ENCODE measurements at regions not wholly inside any gene's neighbourhood (a gene's known extent, or its start where the extent isn't known, plus 50 kb on each side); places are given as distances from the start of the nearest gene placed in this dataset.

DNA sequence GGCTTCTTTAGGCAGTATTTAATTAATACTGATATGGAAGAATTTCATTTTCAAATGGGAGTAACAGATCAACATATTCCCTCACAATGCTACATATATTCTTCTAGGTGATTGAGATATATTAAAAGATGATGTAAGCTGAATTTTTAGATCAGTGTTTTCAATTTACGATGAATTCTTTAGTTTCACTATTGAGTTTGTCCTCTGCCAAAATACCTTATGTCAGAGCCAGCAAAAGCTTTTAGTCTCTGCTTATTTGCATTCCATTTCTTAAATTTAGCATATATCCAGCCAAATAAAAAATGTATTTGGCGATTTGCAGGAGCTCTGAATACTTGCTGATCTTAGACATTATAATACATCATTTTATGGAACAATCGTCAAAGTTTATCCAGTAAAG is 144.3 kb downstream of the MOSPD2 start:
- no peak for FAIRE-seq
- 1% methylated on average over 3 of the region's 3 CpGs for WGBS (ENCODE audit: low lambda C conversion rate)
- no TSS peak for BruUV-seq (replicated peaks)
- no peaks in the 10 kb centered on the region for H3K9me3 ChIP-seq (ENCODE audit: low read length)
- CTCF ChIA-PET (ENCODE audit: low intra/inter-chr PET ratio, low total read pairs): no interaction called here
- intact Hi-C loops (cut with micrococcal nuclease; ENCODE audit: unreplicated experiment) (no loop called here), in situ Hi-C loops (cut with HindIII; ENCODE audit: extremely low pct_ligation_motif_present, low pct_unique_long_range_greater_than_20kb) (no loop called here)
- TF ChIP-seq, protein P1, sequence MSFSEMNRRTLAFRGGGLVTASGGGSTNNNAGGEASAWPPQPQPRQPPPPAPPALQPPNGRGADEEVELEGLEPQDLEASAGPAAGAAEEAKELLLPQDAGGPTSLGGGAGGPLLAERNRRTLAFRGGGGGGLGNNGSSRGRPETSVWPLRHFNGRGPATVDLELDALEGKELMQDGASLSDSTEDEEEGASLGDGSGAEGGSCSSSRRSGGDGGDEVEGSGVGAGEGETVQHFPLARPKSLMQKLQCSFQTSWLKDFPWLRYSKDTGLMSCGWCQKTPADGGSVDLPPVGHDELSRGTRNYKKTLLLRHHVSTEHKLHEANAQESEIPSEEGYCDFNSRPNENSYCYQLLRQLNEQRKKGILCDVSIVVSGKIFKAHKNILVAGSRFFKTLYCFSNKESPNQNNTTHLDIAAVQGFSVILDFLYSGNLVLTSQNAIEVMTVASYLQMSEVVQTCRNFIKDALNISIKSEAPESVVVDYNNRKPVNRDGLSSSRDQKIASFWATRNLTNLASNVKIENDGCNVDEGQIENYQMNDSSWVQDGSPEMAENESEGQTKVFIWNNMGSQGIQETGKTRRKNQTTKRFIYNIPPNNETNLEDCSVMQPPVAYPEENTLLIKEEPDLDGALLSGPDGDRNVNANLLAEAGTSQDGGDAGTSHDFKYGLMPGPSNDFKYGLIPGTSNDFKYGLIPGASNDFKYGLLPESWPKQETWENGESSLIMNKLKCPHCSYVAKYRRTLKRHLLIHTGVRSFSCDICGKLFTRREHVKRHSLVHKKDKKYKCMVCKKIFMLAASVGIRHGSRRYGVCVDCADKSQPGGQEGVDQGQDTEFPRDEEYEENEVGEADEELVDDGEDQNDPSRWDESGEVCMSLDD (CRISPR knock-in tag; IDR thresholded peaks at IDR 0.05; ENCODE audit: borderline replicate concordance): no peak
- TF ChIP-seq POLR2AphosphoS5 (IDR thresholded peaks at IDR 0.05; ENCODE audit: low read depth, low read length) (no peak), ZNF282 (IDR thresholded peaks at IDR 0.05; ENCODE audit: partially characterized antibody) (no peak), MZF1 (CRISPR knock-in tag; IDR thresholded peaks at IDR 0.05; ENCODE audit: borderline replicate concordance) (no peak), FIP1L1 (IDR thresholded peaks at IDR 0.05; ENCODE audit: borderline replicate concordance, insufficient read depth, low read depth, low read length) (no peak), ZNF577 (CRISPR knock-in tag; IDR thresholded peaks at IDR 0.05; ENCODE audit: borderline replicate concordance, low read depth) (no peak), MED13 (CRISPR knock-in tag; IDR thresholded peaks at IDR 0.05) (no peak), GATAD2A (CRISPR knock-in tag; IDR thresholded peaks at IDR 0.05) (no peak), RELA (CRISPR knock-in tag; IDR thresholded peaks at IDR 0.05) (no peak), KLF16 (CRISPR knock-in tag; IDR thresholded peaks at IDR 0.05) (no peak), NFYB (CRISPR knock-in tag; IDR thresholded peaks at IDR 0.05) (no peak), ZNF569 (CRISPR knock-in tag; IDR thresholded peaks at IDR 0.05; ENCODE audit: borderline replicate concordance) (no peak), AGO1 (IDR thresholded peaks at IDR 0.05; ENCODE audit: low read depth, low read length, poor library complexity, severe bottlenecking) (no peak), SMARCE1 (IDR thresholded peaks at IDR 0.05; ENCODE audit: borderline replicate concordance) (no peak), KLF13 (CRISPR knock-in tag; IDR thresholded peaks at IDR 0.05) (no peak), NCOA5 (CRISPR knock-in tag; IDR thresholded peaks at IDR 0.05) (no peak), ZFP36 (IDR thresholded peaks at IDR 0.05; ENCODE audit: borderline replicate concordance, low read depth, low read length, partially characterized antibody) (no peak), ELF3 (CRISPR knock-in tag; IDR thresholded peaks at IDR 0.05) (no peak)
- TF ChIP-seq, protein P2, sequence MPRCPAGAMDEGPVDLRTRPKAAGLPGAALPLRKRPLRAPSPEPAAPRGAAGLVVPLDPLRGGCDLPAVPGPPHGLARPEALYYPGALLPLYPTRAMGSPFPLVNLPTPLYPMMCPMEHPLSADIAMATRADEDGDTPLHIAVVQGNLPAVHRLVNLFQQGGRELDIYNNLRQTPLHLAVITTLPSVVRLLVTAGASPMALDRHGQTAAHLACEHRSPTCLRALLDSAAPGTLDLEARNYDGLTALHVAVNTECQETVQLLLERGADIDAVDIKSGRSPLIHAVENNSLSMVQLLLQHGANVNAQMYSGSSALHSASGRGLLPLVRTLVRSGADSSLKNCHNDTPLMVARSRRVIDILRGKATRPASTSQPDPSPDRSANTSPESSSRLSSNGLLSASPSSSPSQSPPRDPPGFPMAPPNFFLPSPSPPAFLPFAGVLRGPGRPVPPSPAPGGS (CRISPR knock-in tag; IDR thresholded peaks at IDR 0.05): no peak
- TF ChIP-seq, protein P3, sequence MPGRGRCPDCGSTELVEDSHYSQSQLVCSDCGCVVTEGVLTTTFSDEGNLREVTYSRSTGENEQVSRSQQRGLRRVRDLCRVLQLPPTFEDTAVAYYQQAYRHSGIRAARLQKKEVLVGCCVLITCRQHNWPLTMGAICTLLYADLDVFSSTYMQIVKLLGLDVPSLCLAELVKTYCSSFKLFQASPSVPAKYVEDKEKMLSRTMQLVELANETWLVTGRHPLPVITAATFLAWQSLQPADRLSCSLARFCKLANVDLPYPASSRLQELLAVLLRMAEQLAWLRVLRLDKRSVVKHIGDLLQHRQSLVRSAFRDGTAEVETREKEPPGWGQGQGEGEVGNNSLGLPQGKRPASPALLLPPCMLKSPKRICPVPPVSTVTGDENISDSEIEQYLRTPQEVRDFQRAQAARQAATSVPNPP (CRISPR knock-in tag; IDR thresholded peaks at IDR 0.05): no peak
- no peaks in the 10 kb centered on the region for H3K4me1 ChIP-seq (ENCODE audit: insufficient read depth, low read length)
- no peak for ATAC-seq
- no peaks in the 10 kb centered on the region for H3K36me3 ChIP-seq (replicated peaks in 1 of 2; ENCODE audit: control insufficient read depth in 1 of 2, insufficient read depth in 2 of 2, low read length in 2 of 2)
- no peaks in the 10 kb centered on the region for H4K20me1 ChIP-seq (ENCODE audit: insufficient read depth, low read length)
- no peak for DNase-seq (ENCODE audit: low spot score)
- H3K27ac ChIP-seq (ENCODE audit: extremely low read length, insufficient read depth, low read length): no peak overlapping the region
- H3K79me2 ChIP-seq (ENCODE audit: insufficient read depth, low read length): no peaks in the 10 kb centered on the region
- H3K9ac ChIP-seq (ENCODE audit: insufficient read depth, low read depth, low read length): no peak overlapping the region
- no peaks in the 10 kb centered on the region for H3K27me3 ChIP-seq (ENCODE audit: control insufficient read depth in 1 of 2, insufficient read depth in 2 of 2, low read length in 2 of 2)
- no peak overlapping the region for H2AFZ ChIP-seq (ENCODE audit: low read length)
- POLR2A ChIA-PET: no interaction called here
- H3K4me3 ChIP-seq (replicated peaks in 1 of 3; ENCODE audit: insufficient read depth in 1 of 3, low read depth in 2 of 3, low read length in 3 of 3): no peak overlapping the region
- no peak overlapping the region for H3K4me2 ChIP-seq (ENCODE audit: low read depth, low read length)

Data from HepG2 (cell line).